ENCODE measurements at regions not wholly inside any gene's neighbourhood (a gene's known extent, or its start where the extent isn't known, plus 50 kb on each side); places are given as distances from the start of the nearest gene placed in this dataset.
"Not testable (repeated sequence)": the region's sequence is repeated elsewhere in the genome, so short reads cannot be mapped to it uniquely, and the experiment has no call there.

DNA sequence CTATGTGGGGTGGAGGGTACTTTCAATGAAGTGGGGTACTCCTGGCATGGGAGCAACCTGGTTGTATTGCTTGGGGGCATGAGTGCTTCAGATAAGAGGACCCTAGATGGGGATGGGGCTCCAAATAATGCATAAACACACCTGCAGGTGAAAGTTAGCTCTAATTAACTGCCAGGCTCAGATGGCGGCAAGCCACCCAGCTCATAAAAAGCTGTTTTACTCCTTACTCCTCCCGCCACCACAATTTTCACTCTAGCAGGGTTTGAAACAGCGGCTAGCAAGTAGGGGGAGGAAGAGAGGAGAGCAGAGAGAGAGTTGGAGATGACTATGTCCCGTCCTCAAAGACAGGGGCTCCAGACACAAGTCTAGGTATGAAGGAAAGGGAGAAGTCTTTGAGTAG, 117.7 kb upstream of the WSCD1 start:
- Mint-ChIP-seq H3K4me1 (no peaks in the 10 kb centered on the region), H3K9me3 (ENCODE audit: low read depth) (peaks cover 6% of the 10 kb centered on the region), H3K27me3 (peaks cover 10% of the 10 kb centered on the region), H3K27ac (no peak overlapping the region), H3K4me3 (no peak overlapping the region), H3K36me3 (no peaks in the 10 kb centered on the region)
- no peak for DNase-seq
- ATAC-seq, result no peak
- CTCF ChIA-PET, result no interaction called here

DNA sequence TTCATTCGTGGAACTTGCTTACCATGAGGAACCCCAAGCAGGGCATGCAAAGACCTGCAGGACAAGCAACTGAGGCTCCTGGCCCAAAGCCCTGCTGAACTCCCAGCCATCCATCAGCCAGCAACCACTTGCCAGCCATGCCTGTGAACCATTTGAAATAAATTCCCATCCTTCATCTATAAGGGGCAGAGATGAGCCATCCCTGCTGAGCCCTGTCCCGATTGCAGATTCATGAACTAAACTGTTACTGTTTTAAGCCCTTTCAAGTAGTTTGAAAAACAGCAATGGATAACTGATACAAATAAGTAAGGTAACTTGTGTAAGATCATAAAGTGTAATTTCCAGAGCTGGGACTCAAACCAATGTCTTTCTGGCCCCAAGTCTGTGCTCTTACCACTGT, 114.4 kb upstream of the WSCD1 start:
- Mint-ChIP-seq H3K27ac (no peak overlapping the region), H3K27me3 (no peaks in the 10 kb centered on the region), H3K4me1 (no peaks in the 10 kb centered on the region), H3K9me3 (ENCODE audit: low read depth) (peaks cover 6% of the 10 kb centered on the region), H3K36me3 (no peaks in the 10 kb centered on the region), H3K4me3 (no peak overlapping the region)
- ATAC-seq (no peak), DNase-seq (no peak)
- CTCF ChIA-PET, result no interaction called here

DNA sequence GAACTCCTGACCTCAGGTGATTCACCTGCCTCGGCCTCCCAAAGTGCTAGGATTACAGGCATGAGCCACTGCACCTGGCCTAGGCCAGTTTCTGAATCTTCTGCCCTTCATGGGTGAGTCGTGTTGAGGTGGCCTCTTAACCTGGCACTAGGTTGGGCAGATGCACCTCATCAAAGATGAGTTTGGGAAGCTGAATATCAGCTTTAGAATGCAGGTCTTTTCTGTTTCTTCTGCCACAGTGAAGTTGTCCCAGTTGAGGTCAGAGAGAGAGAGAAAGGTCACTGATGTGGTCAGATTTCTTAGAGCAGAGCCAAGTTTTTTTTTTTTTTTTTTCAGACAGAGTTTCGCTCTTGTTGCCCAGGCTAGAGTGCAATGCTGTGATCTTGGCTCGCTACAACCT, 111.3 kb upstream of the WSCD1 start:
- H3K4me3 Mint-ChIP-seq, result no peak overlapping the region
- no peaks in the 10 kb centered on the region for H3K36me3 Mint-ChIP-seq
- peaks cover 6% of the 10 kb centered on the region for H3K27me3 Mint-ChIP-seq
- no peaks in the 10 kb centered on the region for H3K4me1 Mint-ChIP-seq
- DNase-seq, result no peak
- H3K9me3 Mint-ChIP-seq (ENCODE audit: low read depth), result peaks cover 6% of the 10 kb centered on the region
- no peak overlapping the region for H3K27ac Mint-ChIP-seq
- no peak for ATAC-seq
- CTCF ChIA-PET, result no interaction called here

DNA sequence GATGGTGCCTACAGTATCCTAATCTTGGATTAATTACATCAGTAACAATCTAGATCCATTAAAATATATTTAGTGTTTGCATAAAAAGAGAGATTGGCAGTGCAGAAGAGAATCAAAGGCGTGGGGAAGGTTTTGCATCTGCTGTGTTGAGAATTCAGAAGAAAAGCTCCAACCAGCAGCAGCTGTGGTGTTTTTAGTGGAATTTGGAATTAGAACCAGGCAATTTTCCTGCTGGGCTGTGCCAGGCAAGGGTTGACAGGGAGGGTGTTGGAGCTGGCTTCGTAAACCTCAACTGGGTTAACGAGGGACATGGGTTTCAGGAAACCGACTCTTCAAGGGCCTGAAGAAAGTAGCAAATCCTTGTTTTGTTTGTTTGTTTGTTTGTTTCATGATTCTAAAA, 107.8 kb upstream of the WSCD1 start:
- no peaks in the 10 kb centered on the region for H3K36me3 Mint-ChIP-seq
- CTCF ChIA-PET, result no interaction called here
- no peaks in the 10 kb centered on the region for H3K4me1 Mint-ChIP-seq
- ATAC-seq (no peak), DNase-seq (no peak)
- H3K27ac Mint-ChIP-seq, result no peak overlapping the region
- H3K27me3 Mint-ChIP-seq, result peaks cover 6% of the 10 kb centered on the region
- no peaks in the 10 kb centered on the region for H3K9me3 Mint-ChIP-seq (ENCODE audit: low read depth)
- no peak overlapping the region for H3K4me3 Mint-ChIP-seq

DNA sequence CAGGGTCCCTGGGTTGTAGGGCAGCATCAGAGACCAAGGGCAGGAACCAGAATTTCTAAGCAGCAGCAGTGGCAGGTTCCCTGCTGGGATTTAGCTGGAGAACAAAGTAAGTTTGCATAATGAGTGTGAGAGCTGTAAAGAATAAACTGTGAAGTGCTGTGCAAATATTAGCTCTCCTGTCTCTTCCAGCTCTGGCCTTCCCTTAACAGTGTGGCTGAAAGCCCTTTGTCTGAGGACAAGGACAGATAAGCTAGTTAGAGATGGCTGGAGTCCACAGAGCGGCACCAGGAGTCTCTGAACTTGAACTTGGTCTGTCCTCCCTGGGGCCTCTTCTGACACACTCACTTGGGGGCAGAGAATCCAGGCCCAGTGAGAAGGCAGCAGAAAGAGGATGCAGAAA, 98.2 kb upstream of the WSCD1 start:
- Mint-ChIP-seq H3K4me3 (no peak overlapping the region), H3K36me3 (no peaks in the 10 kb centered on the region), H3K27me3 (peaks cover 2% of the 10 kb centered on the region), H3K9me3 (ENCODE audit: low read depth) (peaks cover 4% of the 10 kb centered on the region), H3K4me1 (no peaks in the 10 kb centered on the region), H3K27ac (no peak overlapping the region)
- CTCF ChIA-PET, result no interaction called here
- ATAC-seq, result no peak
- no peak for DNase-seq

DNA sequence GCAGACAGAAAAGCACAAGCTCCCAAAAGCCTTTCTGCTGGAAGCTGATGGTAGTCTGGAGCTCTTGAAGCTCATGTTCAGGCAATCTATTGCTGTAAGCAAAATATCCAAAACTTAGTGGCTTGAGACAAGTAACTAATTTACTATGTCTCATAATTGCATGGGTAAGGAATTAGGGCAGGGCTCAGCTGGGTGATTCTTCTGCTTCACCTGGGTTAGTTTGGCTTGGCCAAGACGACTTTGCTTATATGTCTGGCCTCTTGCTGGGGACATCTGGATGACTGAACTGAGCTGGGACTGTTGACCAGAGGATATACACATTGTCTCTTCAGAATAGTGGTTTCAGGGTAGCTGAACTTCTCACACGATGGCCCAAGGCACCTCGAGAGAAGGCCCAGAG, 96.8 kb upstream of the WSCD1 start:
- DNase-seq (no peak), ATAC-seq (no peak)
- Mint-ChIP-seq H3K27me3 (peaks cover 2% of the 10 kb centered on the region), H3K36me3 (no peaks in the 10 kb centered on the region), H3K4me1 (no peaks in the 10 kb centered on the region), H3K4me3 (no peak overlapping the region), H3K27ac (no peak overlapping the region), H3K9me3 (ENCODE audit: low read depth) (peaks cover 4% of the 10 kb centered on the region)
- CTCF ChIA-PET, result no interaction called here

DNA sequence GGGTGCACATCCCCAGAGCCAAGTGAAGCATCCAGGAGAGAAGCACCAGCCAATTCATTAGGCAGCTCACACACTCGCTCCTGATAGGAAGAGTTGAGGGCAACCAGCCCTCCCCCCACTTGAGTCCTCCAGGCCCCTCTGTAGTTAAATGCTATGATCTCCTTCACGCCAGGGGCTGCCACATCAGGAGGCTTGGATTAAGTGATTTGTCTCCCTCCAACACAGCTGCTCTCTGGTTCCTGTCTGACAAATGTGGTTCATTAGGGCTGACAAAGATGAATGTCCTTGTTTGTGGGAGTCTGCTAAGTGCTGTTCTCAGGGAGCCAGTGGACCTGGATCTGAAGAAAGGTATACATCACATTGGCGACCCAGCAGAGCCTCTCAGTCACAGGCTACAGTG, 94.5 kb upstream of the WSCD1 start:
- no peaks in the 10 kb centered on the region for H3K4me1 Mint-ChIP-seq
- peaks cover 2% of the 10 kb centered on the region for H3K27me3 Mint-ChIP-seq
- CTCF ChIA-PET, result no interaction called here
- H3K27ac Mint-ChIP-seq, result no peak overlapping the region
- DNase-seq (no peak), ATAC-seq (no peak)
- H3K9me3 Mint-ChIP-seq (ENCODE audit: low read depth), result peaks cover 4% of the 10 kb centered on the region
- H3K4me3 Mint-ChIP-seq, result no peak overlapping the region
- no peaks in the 10 kb centered on the region for H3K36me3 Mint-ChIP-seq

DNA sequence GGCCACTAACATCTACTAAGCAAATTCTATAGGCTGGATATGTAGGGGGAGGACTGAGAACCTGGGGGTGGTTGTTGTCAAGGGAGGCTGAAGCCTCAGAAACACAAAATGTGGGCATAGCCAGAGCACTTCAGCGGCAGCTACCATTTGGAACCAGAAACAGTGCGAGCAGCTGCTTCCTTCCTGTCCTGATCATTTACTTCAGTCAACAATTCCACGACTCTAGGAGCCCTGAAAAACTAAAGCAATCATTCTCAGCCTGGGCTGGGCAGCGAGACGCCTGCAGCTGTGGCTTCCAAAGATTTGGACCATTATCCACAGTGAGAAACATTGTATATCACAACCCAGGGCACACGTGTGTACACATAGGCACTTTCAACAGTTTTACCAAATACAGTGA, 93.9 kb upstream of the WSCD1 start:
- DNase-seq, result no peak
- Mint-ChIP-seq H3K4me3 (no peak overlapping the region), H3K27me3 (peaks cover 2% of the 10 kb centered on the region), H3K27ac (no peak overlapping the region), H3K36me3 (no peaks in the 10 kb centered on the region), H3K4me1 (no peaks in the 10 kb centered on the region), H3K9me3 (ENCODE audit: low read depth) (peaks cover 4% of the 10 kb centered on the region)
- CTCF ChIA-PET, result no interaction called here
- no peak for ATAC-seq

DNA sequence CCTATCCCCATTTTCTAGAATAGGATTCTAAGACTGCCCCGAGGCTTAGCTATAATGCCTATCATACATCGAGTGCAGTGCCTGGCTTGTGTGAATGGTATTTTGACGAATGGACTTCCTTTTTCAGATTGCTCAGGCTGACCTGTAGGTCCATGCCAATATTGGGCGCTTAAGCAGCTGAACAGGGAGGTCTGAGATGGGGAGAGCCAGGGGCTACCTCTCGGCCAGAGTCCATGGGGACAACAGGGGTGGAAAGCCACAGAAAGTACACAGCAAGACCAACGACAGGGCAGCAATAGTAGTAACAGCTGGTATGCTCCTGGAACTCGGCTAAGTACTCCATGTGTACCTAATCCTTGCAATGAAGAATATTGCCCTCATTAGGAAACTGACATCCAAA, 91.7 kb upstream of the WSCD1 start:
- peaks cover 2% of the 10 kb centered on the region for H3K27me3 Mint-ChIP-seq
- H3K4me1 Mint-ChIP-seq, result no peaks in the 10 kb centered on the region
- CTCF ChIA-PET, result no interaction called here
- H3K36me3 Mint-ChIP-seq, result no peaks in the 10 kb centered on the region
- H3K4me3 Mint-ChIP-seq, result no peak overlapping the region
- peaks cover 3% of the 10 kb centered on the region for H3K9me3 Mint-ChIP-seq (ENCODE audit: low read depth)
- no peak for DNase-seq
- no peak overlapping the region for H3K27ac Mint-ChIP-seq
- ATAC-seq, result no peak

DNA sequence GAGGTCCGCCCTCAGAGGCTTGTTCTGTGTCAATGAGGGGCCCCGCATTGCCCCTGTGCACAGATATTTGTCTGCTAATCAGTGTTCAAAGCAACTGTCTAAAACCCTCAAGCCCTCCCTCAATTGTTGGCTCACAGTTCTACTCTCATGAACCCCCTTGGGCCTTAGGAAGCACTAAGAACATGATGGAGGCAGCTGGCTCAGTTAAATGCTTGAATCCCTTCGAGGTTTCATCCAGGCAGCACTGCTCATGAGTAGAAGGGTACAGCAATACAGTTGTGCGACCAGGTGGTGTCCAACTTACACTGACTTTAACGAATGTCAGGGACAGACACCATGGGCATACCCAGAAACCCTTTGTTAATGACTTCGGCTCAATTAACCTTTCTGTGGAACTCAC, 89.2 kb upstream of the WSCD1 start:
- Mint-ChIP-seq H3K9me3 (ENCODE audit: low read depth) (no peaks in the 10 kb centered on the region), H3K36me3 (no peaks in the 10 kb centered on the region), H3K27me3 (peaks cover 5% of the 10 kb centered on the region)

DNA sequence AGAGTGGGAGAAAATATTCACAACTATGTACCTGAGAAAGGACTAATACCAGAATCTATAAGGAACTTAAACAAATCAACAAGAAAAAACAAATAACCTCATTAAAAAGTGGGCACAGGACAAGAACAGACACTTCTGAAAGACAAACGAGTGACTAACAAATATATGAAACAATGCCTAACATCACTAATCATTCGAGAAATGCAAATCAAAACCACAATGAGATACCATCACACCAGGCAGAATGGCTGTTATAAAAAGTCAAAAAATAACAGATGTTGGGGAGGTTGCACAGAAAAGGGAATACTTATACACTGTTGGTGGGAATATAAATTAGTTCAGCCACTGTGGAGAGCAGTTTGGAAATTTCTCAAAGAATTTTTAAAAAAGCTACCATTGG, 83.5 kb upstream of the WSCD1 start:
- H3K4me3 Mint-ChIP-seq, result no peak overlapping the region
- no peaks in the 10 kb centered on the region for H3K9me3 Mint-ChIP-seq (ENCODE audit: low read depth)
- H3K27ac Mint-ChIP-seq, result no peak overlapping the region
- H3K4me1 Mint-ChIP-seq, result no peaks in the 10 kb centered on the region
- ATAC-seq (no peak), DNase-seq (no peak)
- CTCF ChIA-PET, result no interaction called here
- H3K36me3 Mint-ChIP-seq, result no peaks in the 10 kb centered on the region
- H3K27me3 Mint-ChIP-seq, result peaks cover 11% of the 10 kb centered on the region

More for the DNA sequence above, 89.2 kb upstream of the WSCD1 start:
- CTCF ChIA-PET, result no interaction called here
- DNase-seq, result no peak
- no peak overlapping the region for H3K27ac Mint-ChIP-seq
- ATAC-seq, result no peak
- H3K4me3 Mint-ChIP-seq, result no peak overlapping the region
- H3K4me1 Mint-ChIP-seq, result no peaks in the 10 kb centered on the region

DNA sequence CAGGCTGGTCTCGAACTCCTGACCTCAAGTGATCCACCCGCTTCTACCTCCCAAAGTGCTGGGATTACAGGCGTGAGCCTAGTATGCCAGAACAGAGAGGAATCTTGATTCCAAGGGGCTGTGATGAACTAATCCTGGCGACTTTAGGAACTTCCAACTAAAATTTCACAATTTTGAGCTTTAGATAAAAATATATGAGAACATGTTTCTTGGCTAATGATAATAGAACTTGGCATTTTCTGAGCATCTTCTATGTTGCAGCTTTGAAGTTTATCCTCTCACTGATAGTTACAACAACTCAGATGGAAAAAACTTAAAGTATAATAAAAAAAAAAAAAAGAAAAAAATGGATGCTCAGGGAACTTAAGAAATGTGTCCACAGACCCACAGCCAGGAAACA, 69.8 kb upstream of the WSCD1 start:
- no peak overlapping the region for H3K27ac Mint-ChIP-seq
- ATAC-seq, result no peak
- no peaks in the 10 kb centered on the region for H3K4me1 Mint-ChIP-seq
- CTCF ChIA-PET, result no interaction called here
- DNase-seq, result no peak
- no peaks in the 10 kb centered on the region for H3K9me3 Mint-ChIP-seq (ENCODE audit: low read depth)
- no peaks in the 10 kb centered on the region for H3K36me3 Mint-ChIP-seq
- peaks cover 11% of the 10 kb centered on the region for H3K27me3 Mint-ChIP-seq
- H3K4me3 Mint-ChIP-seq, result no peak overlapping the region

DNA sequence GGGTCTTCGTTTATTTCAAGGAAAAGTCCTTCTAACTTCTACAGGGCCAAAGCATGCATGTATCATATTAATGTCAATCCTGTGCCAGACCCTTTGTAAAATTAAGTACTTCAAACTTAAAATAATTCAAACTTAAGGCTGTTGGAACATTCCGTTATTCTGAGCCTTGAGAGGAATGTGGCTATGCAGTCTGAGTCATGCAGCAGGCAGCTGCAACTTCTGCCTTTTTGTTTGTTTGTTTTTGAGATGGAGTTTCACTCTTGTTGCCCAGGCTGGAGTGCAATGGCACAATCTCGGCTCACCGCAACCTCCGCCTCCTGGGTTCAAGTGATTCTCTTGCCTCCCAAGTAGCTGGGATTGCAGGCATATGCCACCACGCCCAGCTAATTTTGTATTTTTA, 67.0 kb upstream of the WSCD1 start:
- ATAC-seq; H3K27ac Mint-ChIP-seq; DNase-seq; H3K9me3 Mint-ChIP-seq (ENCODE audit: low read depth); H3K27me3 Mint-ChIP-seq; CTCF ChIA-PET; H3K4me3 Mint-ChIP-seq; H3K4me1 Mint-ChIP-seq; H3K36me3 Mint-ChIP-seq: not testable (repeated sequence)

DNA sequence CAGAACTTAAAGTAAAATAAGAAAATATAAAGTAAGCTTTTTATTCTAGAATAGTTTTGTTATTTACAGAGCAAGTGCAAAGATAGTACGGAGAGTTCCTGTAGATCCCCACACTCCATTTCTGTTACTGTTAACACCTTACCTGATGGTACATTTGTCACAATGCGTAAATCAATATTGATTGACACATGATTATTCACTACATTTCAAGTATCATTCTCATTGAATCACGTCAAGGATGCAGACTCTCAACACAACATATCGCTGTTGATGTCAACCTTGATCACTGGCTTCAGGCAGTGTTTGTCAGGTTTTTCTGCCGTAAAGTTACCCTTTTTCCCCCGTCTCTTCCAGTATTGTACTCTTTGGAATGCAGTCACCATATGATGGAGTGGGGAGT, 64.2 kb upstream of the WSCD1 start:
- H3K36me3 Mint-ChIP-seq, result no peaks in the 10 kb centered on the region
- no peak for ATAC-seq
- H3K27ac Mint-ChIP-seq, result no peak overlapping the region
- no peak for DNase-seq
- H3K4me1 Mint-ChIP-seq, result no peaks in the 10 kb centered on the region
- CTCF ChIA-PET, result no interaction called here
- no peaks in the 10 kb centered on the region for H3K9me3 Mint-ChIP-seq (ENCODE audit: low read depth)
- H3K4me3 Mint-ChIP-seq, result no peak overlapping the region
- H3K27me3 Mint-ChIP-seq, result peaks cover 4% of the 10 kb centered on the region

DNA sequence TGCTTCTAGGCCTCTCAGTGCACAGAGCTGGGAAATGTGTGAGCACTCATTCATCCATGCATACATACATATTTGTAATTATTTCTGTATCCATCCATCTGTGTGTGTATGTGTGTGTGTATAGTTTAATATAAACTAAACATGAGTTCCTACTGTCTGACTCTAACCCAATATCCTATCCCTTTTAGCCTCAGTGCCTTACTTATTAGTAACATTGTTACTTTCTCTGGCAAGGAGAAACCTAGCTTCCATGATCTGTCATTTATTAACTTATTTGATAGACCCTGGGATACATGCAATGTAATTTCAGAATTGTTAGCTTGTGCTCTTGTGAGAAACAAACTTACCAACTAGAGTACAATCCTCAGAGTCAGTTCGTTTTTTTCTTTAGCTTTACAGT, 59.0 kb upstream of the WSCD1 start:
- Mint-ChIP-seq H3K27ac (no peak overlapping the region), H3K4me1 (no peaks in the 10 kb centered on the region), H3K27me3 (peaks cover 12% of the 10 kb centered on the region), H3K4me3 (no peak overlapping the region), H3K36me3 (no peaks in the 10 kb centered on the region), H3K9me3 (ENCODE audit: low read depth) (no peaks in the 10 kb centered on the region)
- CTCF ChIA-PET, result no interaction called here
- ATAC-seq (no peak), DNase-seq (no peak)

Data from activated CD8-positive, alpha-beta memory T cell treated with anti-CD3 and anti-CD28 coated beads, Interleukin-2, amount 10 ng/mL, durations not matched to agents 7 days and 5 days (primary cell).